SK-N-SH (cell line): ENCODE measurements at regions not wholly inside any gene's neighbourhood (a gene's known extent, or its start where the extent isn't known, plus 50 kb on each side); places are given as distances from the start of the nearest gene placed in this dataset.

Experiments used
- CTCF ChIA-PET: fragments of 300-600, 350-600 bp; formaldehyde crosslinking; extraction: SDS; loops from one replicate; lab custom pipeline; 2021; lab: Yijun Ruan, JAX
- POLR2A ChIA-PET: fragments of 350-600 bp; sonication (Branson Sonifier 250); formaldehyde crosslinking; extraction: SDS; loops from one replicate; lab custom pipeline; 2020; ENCODE audit warnings: antibody characterized with exemption, inconsistent platforms; lab: Yijun Ruan, JAX
- DNase-seq: peaks from one replicate; pipeline ENCODE4 v3.0.0; 2012
- H2AFZ ChIP-seq: fragments of 200-600 bp; sonication (generic); 2 replicates; pipeline ENCODE4 v1.8.1; 2016; ENCODE audit warnings: antibody characterized with exemption, mild to moderate bottlenecking, low read depth
- H3F3A ChIP-seq: fragments of 200-600 bp; sonication (generic); replicated peaks from 2 replicates; pipeline ENCODE3; 2016; ENCODE audit warnings: antibody characterized with exemption, mild to moderate bottlenecking; ENCODE audit not compliant: insufficient read depth
- H3K27ac ChIP-seq, 2 experiments: fragments of 200-500 bp in 1 of 2; fragments of 200-600 bp in 1 of 2; sonication (Bioruptor generic) in 1 of 2; sonication (generic), shearing (Covaris generic) in 1 of 2; 2 replicates each; pipeline versions ENCODE4 v1.5.1 to v1.6.1; 2014 to 2016; ENCODE audit warnings: low read depth in 2 of 2, inconsistent platforms in 1 of 2, low read length in 1 of 2, mild to moderate bottlenecking in 1 of 2, mixed read lengths in 1 of 2
- H3K27me3 ChIP-seq: fragments of 200-600 bp; sonication (generic), shearing (Covaris generic); 2 replicates; pipeline ENCODE4 v1.6.1; 2016; ENCODE audit warnings: mixed run types; ENCODE audit not compliant: insufficient read depth
- H3K36me3 ChIP-seq, 2 experiments: fragments of 200-500 bp in 1 of 2; fragments of 200-600 bp in 1 of 2; sonication (Bioruptor generic) in 1 of 2; sonication (generic) in 1 of 2; replicated peaks in 1 of 2; 2 replicates each; pipeline versions ENCODE3 to v1.5.1; 2014 to 2016; ENCODE audit warnings: low read length in 1 of 2, mild to moderate bottlenecking in 1 of 2; ENCODE audit not compliant: insufficient read depth in 2 of 2, control insufficient read depth in 1 of 2
- H3K4me1 ChIP-seq, 2 experiments: fragments of 200-500 bp in 1 of 2; fragments of 200-600 bp in 1 of 2; sonication (Bioruptor generic) in 1 of 2; sonication (generic), shearing (Covaris generic) in 1 of 2; 2 replicates each; pipeline versions ENCODE4 v1.5.1 to v1.6.1; 2014 to 2016; ENCODE audit warnings: low read depth in 1 of 2, low read length in 1 of 2, mixed run types in 1 of 2; ENCODE audit not compliant: insufficient read depth in 2 of 2, control insufficient read depth in 1 of 2
- H3K4me2 ChIP-seq: fragments of 200-600 bp; sonication (generic), shearing (Covaris generic); 2 replicates; pipeline ENCODE4 v1.6.1; 2017; ENCODE audit warnings: mixed run types
- H3K4me3 ChIP-seq, 2 experiments: fragments of 200-500 bp in 1 of 2; fragments of 200-600 bp in 1 of 2; sonication (Bioruptor generic) in 1 of 2; sonication (generic), shearing (Covaris generic) in 1 of 2; 2 replicates each; pipeline versions ENCODE4 v1.5.1 to v1.8.1; 2014 to 2016; ENCODE audit warnings: low read depth in 2 of 2, inconsistent platforms in 1 of 2, low read length in 1 of 2, mild to moderate bottlenecking in 1 of 2, mixed read lengths in 1 of 2, moderate library complexity in 1 of 2
- H3K79me2 ChIP-seq: fragments of 200-600 bp; sonication (generic); 2 replicates; pipeline ENCODE4 v1.8.1; 2017; ENCODE audit warnings: mild to moderate bottlenecking; ENCODE audit not compliant: insufficient read depth
- H3K9ac ChIP-seq: fragments of 200-600 bp; sonication (generic); 2 replicates; pipeline ENCODE4 v1.6.1; 2017; ENCODE audit warnings: mixed run types
- H3K9me2 ChIP-seq: fragments of 200-600 bp; sonication (generic); 2 replicates; pipeline ENCODE4 v1.6.1; 2017; ENCODE audit warnings: mixed run types
- H3K9me3 ChIP-seq: fragments of 200-600 bp; sonication (generic); 2 replicates; pipeline ENCODE4 v1.6.1; 2017; ENCODE audit warnings: mixed run types, mild to moderate bottlenecking, moderate library complexity
- H4K20me1 ChIP-seq: fragments of 200-600 bp; sonication (generic); 2 replicates; pipeline ENCODE4 v1.6.1; 2017; ENCODE audit warnings: mild to moderate bottlenecking, mixed run types; ENCODE audit not compliant: insufficient read depth
- CHD2 ChIP-seq: fragments of 150-350 bp; IDR thresholded peaks from 2 replicates; pipeline ENCODE4 v1.6.1; 2018; ENCODE audit warnings: low read length; ENCODE audit not compliant: partially characterized antibody
- ELF1 ChIP-seq: IDR thresholded peaks from 2 replicates; pipeline ENCODE4 v1.4.0; 2012
- EZH2phosphoT487 ChIP-seq: fragments of 200-600 bp; sonication (generic); IDR thresholded peaks from 2 replicates; pipeline ENCODE4 v1.6.1; 2017; ENCODE audit warnings: low read depth, mixed run types, mild to moderate bottlenecking, antibody characterized with exemption, moderate library complexity, borderline replicate concordance
- FOSL2 ChIP-seq: IDR thresholded peaks from 2 replicates; pipeline ENCODE4 v1.4.0; 2012; ENCODE audit warnings: low read depth, mild to moderate bottlenecking, moderate library complexity, borderline replicate concordance
- FOXM1 ChIP-seq: IDR thresholded peaks from 2 replicates; pipeline ENCODE4 v1.4.0; 2012; ENCODE audit warnings: low read depth, mild to moderate bottlenecking
- MXI1 ChIP-seq: IDR thresholded peaks from 2 replicates; pipeline ENCODE4 v1.6.1; 2012; ENCODE audit warnings: mild to moderate bottlenecking, low read depth, low read length, improper control_type of control experiment
- NFIC ChIP-seq: IDR thresholded peaks from 2 replicates; pipeline ENCODE4 v1.4.0; 2012; ENCODE audit warnings: borderline replicate concordance
- POLR2AphosphoS5 ChIP-seq: IDR thresholded peaks from 2 replicates; pipeline ENCODE4 v1.6.1; 2012; ENCODE audit warnings: low read depth, low read length
- RAD21 ChIP-seq: IDR thresholded peaks from 2 replicates; pipeline ENCODE4 v1.6.1; 2012; ENCODE audit warnings: mild to moderate bottlenecking, low read length
- RCOR1 ChIP-seq: fragments of 150-350 bp; IDR thresholded peaks from 2 replicates; pipeline ENCODE4 v1.6.1; 2017; ENCODE audit warnings: antibody characterized with exemption, low read length
- RXRA ChIP-seq: IDR thresholded peaks from 2 replicates; pipeline ENCODE4 v1.4.0; 2012; ENCODE audit warnings: low read depth, mild to moderate bottlenecking, borderline replicate concordance
- SIN3A ChIP-seq: IDR thresholded peaks from 2 replicates; pipeline ENCODE4 v1.6.1; 2012; ENCODE audit warnings: low read depth, mild to moderate bottlenecking, low read length, moderate library complexity, borderline replicate concordance
- SMC3 ChIP-seq: IDR thresholded peaks from 2 replicates; pipeline ENCODE4 v1.6.1; 2012; ENCODE audit warnings: low read depth, low read length, improper control_type of control experiment
- TEAD4 ChIP-seq: IDR thresholded peaks from 2 replicates; pipeline ENCODE4 v1.4.0; 2012; ENCODE audit warnings: mild to moderate bottlenecking, borderline replicate concordance; ENCODE audit not compliant: insufficient read depth
- WGBS: methylation state at CpG from one replicate; pipeline ENCODE4 v1.1.6; 2017; ENCODE audit warnings: low lambda C conversion rate; 5-methylcytosine and 5-hydroxymethylcytosine counted together
- TF ChIP-seq, protein P1 (sequence below): fragments of 200-600 bp; sonication (generic); IDR thresholded peaks from 2 replicates; pipeline ENCODE4 v1.6.1; 2017; ENCODE audit warnings: antibody characterized with exemption, mild to moderate bottlenecking, moderate library complexity
- TF ChIP-seq, protein P2 (sequence below): IDR thresholded peaks from 2 replicates; pipeline ENCODE4 v1.6.1; 2012; ENCODE audit warnings: mild to moderate bottlenecking, low read depth, low read length, moderate library complexity

- Histone ChIP-seq H3K4me2 (no peak overlapping the region), H3K9ac (no peak overlapping the region), H3K4me1 (no peaks in the 10 kb centered on the region), H3K36me3 (no peaks in the 10 kb centered on the region), H3K4me3 (no peak overlapping the region), H3K9me3 (no peaks in the 10 kb centered on the region), H3K27me3 (no peaks in the 10 kb centered on the region), H2AFZ (no peak overlapping the region), H3K79me2 (no peaks in the 10 kb centered on the region), H3K9me2 (no peaks in the 10 kb centered on the region), H3F3A (no peaks in the 10 kb centered on the region), H3K27ac (no peak overlapping the region), H4K20me1 (no peaks in the 10 kb centered on the region)
- ChIA-PET POLR2A (no interaction called here), CTCF (no interaction called here)
- DNase-seq, result no peak
- WGBS, result 27% methylated on average over 4 of the region's 4 CpGs
- no peak for TF ChIP-seq ELF1
- TF ChIP-seq RXRA, result no peak
- TF ChIP-seq, protein P1, sequence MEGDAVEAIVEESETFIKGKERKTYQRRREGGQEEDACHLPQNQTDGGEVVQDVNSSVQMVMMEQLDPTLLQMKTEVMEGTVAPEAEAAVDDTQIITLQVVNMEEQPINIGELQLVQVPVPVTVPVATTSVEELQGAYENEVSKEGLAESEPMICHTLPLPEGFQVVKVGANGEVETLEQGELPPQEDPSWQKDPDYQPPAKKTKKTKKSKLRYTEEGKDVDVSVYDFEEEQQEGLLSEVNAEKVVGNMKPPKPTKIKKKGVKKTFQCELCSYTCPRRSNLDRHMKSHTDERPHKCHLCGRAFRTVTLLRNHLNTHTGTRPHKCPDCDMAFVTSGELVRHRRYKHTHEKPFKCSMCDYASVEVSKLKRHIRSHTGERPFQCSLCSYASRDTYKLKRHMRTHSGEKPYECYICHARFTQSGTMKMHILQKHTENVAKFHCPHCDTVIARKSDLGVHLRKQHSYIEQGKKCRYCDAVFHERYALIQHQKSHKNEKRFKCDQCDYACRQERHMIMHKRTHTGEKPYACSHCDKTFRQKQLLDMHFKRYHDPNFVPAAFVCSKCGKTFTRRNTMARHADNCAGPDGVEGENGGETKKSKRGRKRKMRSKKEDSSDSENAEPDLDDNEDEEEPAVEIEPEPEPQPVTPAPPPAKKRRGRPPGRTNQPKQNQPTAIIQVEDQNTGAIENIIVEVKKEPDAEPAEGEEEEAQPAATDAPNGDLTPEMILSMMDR, result no peak
- TF ChIP-seq FOSL2, result no peak
- TF ChIP-seq TEAD4, result no peak
- TF ChIP-seq SMC3, result no peak
- TF ChIP-seq MXI1, result no peak
- no peak for TF ChIP-seq SIN3A
- TF ChIP-seq CHD2, result no peak
- no peak for TF ChIP-seq RCOR1
- no peak for TF ChIP-seq EZH2phosphoT487
- no peak for TF ChIP-seq POLR2AphosphoS5
- TF ChIP-seq FOXM1, result no peak
- no peak for TF ChIP-seq RAD21
- TF ChIP-seq, protein P2, sequence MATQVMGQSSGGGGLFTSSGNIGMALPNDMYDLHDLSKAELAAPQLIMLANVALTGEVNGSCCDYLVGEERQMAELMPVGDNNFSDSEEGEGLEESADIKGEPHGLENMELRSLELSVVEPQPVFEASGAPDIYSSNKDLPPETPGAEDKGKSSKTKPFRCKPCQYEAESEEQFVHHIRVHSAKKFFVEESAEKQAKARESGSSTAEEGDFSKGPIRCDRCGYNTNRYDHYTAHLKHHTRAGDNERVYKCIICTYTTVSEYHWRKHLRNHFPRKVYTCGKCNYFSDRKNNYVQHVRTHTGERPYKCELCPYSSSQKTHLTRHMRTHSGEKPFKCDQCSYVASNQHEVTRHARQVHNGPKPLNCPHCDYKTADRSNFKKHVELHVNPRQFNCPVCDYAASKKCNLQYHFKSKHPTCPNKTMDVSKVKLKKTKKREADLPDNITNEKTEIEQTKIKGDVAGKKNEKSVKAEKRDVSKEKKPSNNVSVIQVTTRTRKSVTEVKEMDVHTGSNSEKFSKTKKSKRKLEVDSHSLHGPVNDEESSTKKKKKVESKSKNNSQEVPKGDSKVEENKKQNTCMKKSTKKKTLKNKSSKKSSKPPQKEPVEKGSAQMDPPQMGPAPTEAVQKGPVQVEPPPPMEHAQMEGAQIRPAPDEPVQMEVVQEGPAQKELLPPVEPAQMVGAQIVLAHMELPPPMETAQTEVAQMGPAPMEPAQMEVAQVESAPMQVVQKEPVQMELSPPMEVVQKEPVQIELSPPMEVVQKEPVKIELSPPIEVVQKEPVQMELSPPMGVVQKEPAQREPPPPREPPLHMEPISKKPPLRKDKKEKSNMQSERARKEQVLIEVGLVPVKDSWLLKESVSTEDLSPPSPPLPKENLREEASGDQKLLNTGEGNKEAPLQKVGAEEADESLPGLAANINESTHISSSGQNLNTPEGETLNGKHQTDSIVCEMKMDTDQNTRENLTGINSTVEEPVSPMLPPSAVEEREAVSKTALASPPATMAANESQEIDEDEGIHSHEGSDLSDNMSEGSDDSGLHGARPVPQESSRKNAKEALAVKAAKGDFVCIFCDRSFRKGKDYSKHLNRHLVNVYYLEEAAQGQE, result no peak
- no peak for TF ChIP-seq NFIC
These were observed 394.6 kb downstream of the CBLN4 start for GRCh38 chr20:55610756-55611155.
